Tibial artery (tissue), 4 donors: ENCODE measurements at regions not wholly inside any gene's neighbourhood (a gene's known extent, or its start where the extent isn't known, plus 50 kb on each side); places are given as distances from the start of the nearest gene placed in this dataset.

Source experiments
- DNase-seq, 2 donors: peaks; one replicate each; pipeline ENCODE4 v3.0.0-alpha.2; 2019
- H3K27ac ChIP-seq, 2 donors: fragments of 200-600 bp; sonication (generic) in 1 of 2; 1 replicate in 1 of 2; 2 replicates in 1 of 2; pipeline ENCODE4 v1.5.1; 2018 to 2019; ENCODE audit warnings: mild to moderate bottlenecking in 1 of 2
- H3K27me3 ChIP-seq, 2 donors: fragments of 200-600 bp; sonication (generic) in 1 of 2; one replicate each; pipeline versions ENCODE4 v1.5.1 to v1.6.0; 2016 to 2019
- H3K36me3 ChIP-seq, 3 donors: fragments of 200-600 bp; sonication (generic) in 2 of 3; one replicate each; pipeline ENCODE4 v1.5.1; 2016 to 2019; ENCODE audit warnings: mild to moderate bottlenecking in 2 of 3
- H3K4me1 ChIP-seq, 4 donors: fragments of 200-600 bp; sonication (generic) in 2 of 4; 1 replicate in 3 of 4; 2 replicates in 1 of 4; pipeline ENCODE4 v1.5.1; 2016 to 2019
- H3K4me3 ChIP-seq, 2 donors: fragments of 200-600 bp; sonication (generic) in 1 of 2; 1 replicate in 1 of 2; 2 replicates in 1 of 2; pipeline ENCODE4 v1.5.1; 2018 to 2019; ENCODE audit warnings: mild to moderate bottlenecking in 2 of 2
- H3K9me3 ChIP-seq, 3 donors: fragments of 200-600 bp; sonication (generic) in 1 of 3; one replicate each; pipeline ENCODE4 v1.5.1; 2016 to 2019
- CTCF ChIP-seq, 2 experiments: fragments of 200-600 bp in 1 of 2; fragments of 450-650 bp in 1 of 2; IDR thresholded peaks; one replicate each; pipeline ENCODE4 v1.5.1; 2017 to 2019; ENCODE audit warnings: antibody characterized with exemption in 2 of 2, mild to moderate bottlenecking in 1 of 2, moderate library complexity in 1 of 2
- intact Hi-C: fragments of 100-400 bp; cut with DNase I; formaldehyde crosslinking; loops from one replicate; pipeline ENCODE4 v1.15.0; 2023; ENCODE audit warnings: low total_unique reads

DNA sequence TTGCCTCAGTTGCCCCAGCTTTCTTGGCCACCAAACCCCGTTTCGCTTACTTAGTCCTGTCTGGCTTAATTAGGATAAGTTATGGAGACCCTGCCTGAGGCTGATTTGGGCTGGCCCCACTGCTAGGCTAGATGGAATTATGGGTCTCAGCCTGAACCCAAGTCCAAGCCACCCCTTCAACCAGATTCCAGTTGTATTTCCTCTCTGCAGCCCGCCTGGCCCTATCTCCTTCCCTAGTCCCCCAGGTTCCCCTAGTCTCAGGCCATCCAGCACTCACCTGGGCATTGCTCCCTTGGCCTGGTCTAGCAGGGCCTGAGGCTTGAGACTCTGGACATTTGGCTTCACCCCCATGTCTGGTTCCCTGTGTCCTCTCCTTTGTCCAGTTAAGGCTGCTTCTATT, 111.7 kb upstream of the IPO9 start:
- Histone ChIP-seq H3K4me3 (no peak overlapping the region), H3K27me3 (no peaks in the 10 kb centered on the region), H3K36me3 (peaks cover 0 to 9% (median 0%) of the 10 kb centered on the region in 3 donors), H3K4me1 (peaks cover 0 to 80% (median 58%) of the 10 kb centered on the region in 4 donors), H3K9me3 (no peaks in the 10 kb centered on the region), H3K27ac (peak overlapping the region; percentile 86 to 87)
- no peak for DNase-seq
- intact Hi-C loops: loop anchor here (10.0 kb wide), 1 partner anchor 262 kb away; no protein-coding TSS in a partner anchor
- TF ChIP-seq CTCF (IDR thresholded peaks at IDR 0.05): no peak

DNA sequence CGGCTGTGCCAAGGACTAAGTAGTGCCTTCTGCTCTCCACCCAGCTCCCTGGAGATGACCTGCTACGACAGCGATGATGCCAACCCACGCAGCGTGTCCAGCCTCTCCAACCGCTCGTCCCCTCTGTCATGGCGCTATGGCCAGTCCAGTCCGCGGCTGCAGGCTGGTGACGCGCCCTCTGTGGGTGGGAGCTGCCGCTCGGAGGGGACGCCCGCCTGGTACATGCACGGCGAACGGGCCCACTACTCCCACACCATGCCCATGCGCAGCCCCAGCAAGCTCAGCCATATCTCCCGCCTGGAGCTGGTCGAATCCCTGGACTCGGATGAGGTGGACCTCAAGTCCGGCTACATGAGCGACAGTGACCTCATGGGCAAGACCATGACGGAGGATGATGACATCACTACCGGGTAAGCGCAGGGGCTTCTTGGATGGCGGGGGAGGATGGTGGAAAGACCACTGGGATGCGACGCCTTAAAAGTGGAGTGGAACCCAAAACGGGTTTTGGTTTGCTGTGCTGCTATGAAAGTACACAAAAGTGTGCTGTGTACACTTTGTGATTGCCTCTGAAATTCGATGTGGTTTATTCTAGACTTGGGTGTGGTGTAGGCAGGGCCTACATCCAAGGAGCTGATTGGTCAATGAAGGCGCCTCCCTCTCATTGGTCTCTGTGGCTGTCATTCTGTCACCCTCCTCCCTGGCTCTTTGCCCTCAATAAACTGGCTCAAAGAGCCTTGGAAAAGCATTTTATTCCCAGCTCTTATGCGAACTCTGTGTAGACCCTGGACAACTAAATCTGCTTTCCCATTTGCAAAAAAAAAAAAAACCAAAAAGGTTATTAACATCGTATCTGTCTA, 110.4 kb upstream of the IPO9 start:
- no peak for TF ChIP-seq CTCF (IDR thresholded peaks at IDR 0.05)
- Histone ChIP-seq H3K27me3 (no peaks in the 10 kb centered on the region), H3K4me3 (no peak overlapping the region), H3K27ac (peak overlapping the region; percentile 86 to 87), H3K9me3 (no peaks in the 10 kb centered on the region), H3K4me1 (peaks cover 0 to 81% (median 52%) of the 10 kb centered on the region in 4 donors), H3K36me3 (peaks cover 0 to 9% (median 0%) of the 10 kb centered on the region in 3 donors)
- intact Hi-C loops: loop anchor here (10.0 kb wide), 1 partner anchor 264 kb away; no protein-coding TSS in a partner anchor
- peak; percentile 16 to 71 for DNase-seq

- Histone ChIP-seq H3K4me3 (no peak overlapping the region), H3K4me1 (peaks cover 0 to 82% (median 53%) of the 10 kb centered on the region in 4 donors), H3K27ac (peak overlapping the region; percentile 86 to 87), H3K27me3 (no peaks in the 10 kb centered on the region), H3K9me3 (no peaks in the 10 kb centered on the region), H3K36me3 (peaks cover 0 to 9% (median 0%) of the 10 kb centered on the region in 3 donors)
- peak; percentile 86 to 90 for DNase-seq
- TF ChIP-seq CTCF (IDR thresholded peaks at IDR 0.05): no peak
- intact Hi-C loops: loop anchor here (10.0 kb wide), 1 partner anchor 265 kb away; no protein-coding TSS in a partner anchor
These were observed 109.0 kb upstream of the IPO9 start for GRCh38 chr1:201719812-201720521.

DNA sequence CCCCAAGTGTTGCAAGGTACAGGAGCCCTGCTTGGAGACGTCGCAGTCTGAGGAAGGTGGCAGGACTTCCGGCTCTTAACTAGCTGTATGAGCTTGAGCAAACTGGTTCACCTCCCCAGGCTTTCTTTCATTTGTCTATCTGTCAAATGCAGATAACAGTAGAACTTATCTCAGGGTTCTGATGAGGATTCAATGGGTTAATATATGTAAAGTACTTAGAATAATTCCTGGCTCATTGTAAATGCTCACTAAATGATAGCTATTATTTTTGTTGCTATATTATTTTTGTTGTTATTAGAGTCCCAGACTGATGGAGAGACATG, 108.5 kb upstream of the IPO9 start:
- no peaks in the 10 kb centered on the region for H3K27me3 ChIP-seq
- intact Hi-C loops: no loop called here
- peaks cover 0 to 81% (median 50%) of the 10 kb centered on the region in 4 donors for H3K4me1 ChIP-seq
- H3K9me3 ChIP-seq: no peaks in the 10 kb centered on the region
- no peak for DNase-seq
- peak overlapping the region; percentile 86 to 87 for H3K27ac ChIP-seq
- TF ChIP-seq CTCF (IDR thresholded peaks at IDR 0.05): no peak
- peaks cover 0 to 9% (median 0%) of the 10 kb centered on the region in 3 donors for H3K36me3 ChIP-seq
- H3K4me3 ChIP-seq: no peak overlapping the region

DNA sequence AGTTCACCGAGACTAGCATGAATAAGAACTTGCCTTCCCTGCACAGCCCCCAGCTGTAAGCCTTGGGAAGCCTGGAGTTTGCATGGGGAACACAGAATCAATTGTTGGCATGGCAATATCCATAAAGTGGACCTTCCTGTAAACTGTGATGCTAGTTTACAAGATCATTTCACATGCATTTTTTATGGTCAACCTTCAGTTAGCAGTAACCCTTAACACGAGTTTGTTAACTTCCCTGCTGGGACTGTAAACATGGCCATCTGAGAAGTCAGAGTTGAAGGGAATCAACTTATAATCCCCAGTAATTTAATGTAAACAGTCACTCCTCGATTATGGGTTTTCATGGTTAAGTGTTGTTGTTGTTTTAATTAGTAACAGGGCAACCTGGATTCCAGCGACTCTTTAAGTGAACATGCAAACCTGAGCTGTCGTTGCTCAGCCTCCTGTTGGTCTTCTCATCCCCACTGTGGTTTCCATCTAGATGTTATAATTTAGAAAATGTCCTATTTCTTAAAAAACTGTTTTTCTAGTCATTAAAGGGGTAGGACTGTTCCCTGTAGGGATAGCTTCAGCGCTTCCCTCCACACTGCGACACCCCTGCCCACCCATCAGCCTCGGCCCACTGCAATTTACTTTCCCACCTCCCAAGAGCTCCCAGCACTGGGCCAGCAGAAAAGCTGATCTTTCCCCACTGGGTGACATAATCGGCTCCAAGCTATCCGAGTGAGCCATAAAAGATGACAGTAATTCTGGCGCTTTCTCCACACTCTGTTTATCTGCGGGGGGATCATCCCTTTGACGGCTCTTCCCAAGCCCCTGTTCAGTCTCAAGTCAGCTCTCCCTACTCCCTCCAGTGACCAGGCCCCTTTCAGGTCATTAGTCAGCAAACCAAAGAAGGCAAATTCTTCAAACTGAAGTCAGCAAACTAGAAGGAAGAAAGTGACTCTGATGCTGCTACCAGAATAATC, 107.6 kb upstream of the IPO9 start:
- Histone ChIP-seq H3K36me3 (peaks cover 0 to 9% (median 0%) of the 10 kb centered on the region in 3 donors), H3K9me3 (no peaks in the 10 kb centered on the region), H3K27me3 (no peaks in the 10 kb centered on the region), H3K4me3 (no peak overlapping the region), H3K27ac (peak overlapping the region; percentile 86 to 87), H3K4me1 (peaks cover 0 to 73% (median 41%) of the 10 kb centered on the region in 4 donors)
- DNase-seq: peak in 1 of 2 donors; percentile 40
- no peak for TF ChIP-seq CTCF (IDR thresholded peaks at IDR 0.05)
- intact Hi-C loops: no loop called here
